GM06990 (cell line): ENCODE measurements at regions not wholly inside any gene's neighbourhood (a gene's known extent, or its start where the extent isn't known, plus 50 kb on each side); places are given as distances from the start of the nearest gene placed in this dataset.

Experiments used
- DNase-seq: peaks from one replicate; pipeline ENCODE4 v3.0.0-alpha.2; 2011; ENCODE audit not compliant: insufficient read length; ENCODE audit errors: extremely low read depth
- H3K27me3 ChIP-seq: replicated peaks from 2 replicates; pipeline ENCODE4 v1.6.0; 2011; ENCODE audit warnings: low read length; ENCODE audit not compliant: control insufficient read depth, insufficient read depth
- H3K36me3 ChIP-seq: 2 replicates; pipeline ENCODE4 v1.5.1; 2011; ENCODE audit warnings: low read length; ENCODE audit not compliant: control insufficient read depth, insufficient read depth
- H3K4me3 ChIP-seq: replicated peaks from 2 replicates; pipeline ENCODE4 v1.5.1; 2011; ENCODE audit warnings: low read depth, mild to moderate bottlenecking, control low read depth, low read length
- TF ChIP-seq, protein P1 (sequence below): IDR thresholded peaks from 2 replicates; pipeline ENCODE4 v1.5.1; 2011; ENCODE audit warnings: low read length, control low read depth, mild to moderate bottlenecking, inconsistent platforms; ENCODE audit not compliant: insufficient read depth, poor library complexity, severe bottlenecking

DNA sequence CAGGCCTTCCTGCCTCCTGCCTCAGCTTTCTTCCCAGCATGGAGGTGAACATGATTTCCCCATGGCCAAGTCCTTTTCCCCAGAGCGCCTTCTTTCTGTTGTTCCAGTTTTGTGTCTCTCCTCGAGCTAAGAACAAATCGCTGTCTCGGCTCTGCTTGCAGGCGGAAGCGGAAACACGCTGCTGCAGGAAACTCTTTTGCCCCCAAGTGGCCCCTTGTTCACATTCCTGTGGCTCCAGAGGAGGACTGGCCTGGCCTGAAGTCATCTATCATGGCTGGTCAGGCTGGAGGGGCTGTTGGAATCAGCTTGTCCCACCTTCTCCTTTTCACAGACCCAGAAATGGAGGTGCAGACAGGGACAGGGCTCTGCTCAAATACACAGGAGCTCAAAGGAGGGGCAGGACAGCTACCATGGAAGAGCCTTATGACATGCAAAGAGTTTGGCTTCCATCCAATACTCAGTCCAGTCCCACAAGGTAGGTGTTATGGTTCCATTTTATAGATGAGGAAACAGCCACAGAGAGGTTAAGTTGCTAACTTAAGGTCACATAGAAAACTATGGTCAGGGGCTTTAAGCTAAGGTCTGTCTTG, 182.2 kb upstream of the SYT13 start:
- Histone ChIP-seq H3K36me3 (no peaks in the 10 kb centered on the region), H3K27me3 (no peaks in the 10 kb centered on the region; the same call in 1 of the 2 replicates), H3K4me3 (no peak overlapping the region)
- DNase-seq, result no peak
- TF ChIP-seq, protein P1, sequence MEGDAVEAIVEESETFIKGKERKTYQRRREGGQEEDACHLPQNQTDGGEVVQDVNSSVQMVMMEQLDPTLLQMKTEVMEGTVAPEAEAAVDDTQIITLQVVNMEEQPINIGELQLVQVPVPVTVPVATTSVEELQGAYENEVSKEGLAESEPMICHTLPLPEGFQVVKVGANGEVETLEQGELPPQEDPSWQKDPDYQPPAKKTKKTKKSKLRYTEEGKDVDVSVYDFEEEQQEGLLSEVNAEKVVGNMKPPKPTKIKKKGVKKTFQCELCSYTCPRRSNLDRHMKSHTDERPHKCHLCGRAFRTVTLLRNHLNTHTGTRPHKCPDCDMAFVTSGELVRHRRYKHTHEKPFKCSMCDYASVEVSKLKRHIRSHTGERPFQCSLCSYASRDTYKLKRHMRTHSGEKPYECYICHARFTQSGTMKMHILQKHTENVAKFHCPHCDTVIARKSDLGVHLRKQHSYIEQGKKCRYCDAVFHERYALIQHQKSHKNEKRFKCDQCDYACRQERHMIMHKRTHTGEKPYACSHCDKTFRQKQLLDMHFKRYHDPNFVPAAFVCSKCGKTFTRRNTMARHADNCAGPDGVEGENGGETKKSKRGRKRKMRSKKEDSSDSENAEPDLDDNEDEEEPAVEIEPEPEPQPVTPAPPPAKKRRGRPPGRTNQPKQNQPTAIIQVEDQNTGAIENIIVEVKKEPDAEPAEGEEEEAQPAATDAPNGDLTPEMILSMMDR, result no peak

DNA sequence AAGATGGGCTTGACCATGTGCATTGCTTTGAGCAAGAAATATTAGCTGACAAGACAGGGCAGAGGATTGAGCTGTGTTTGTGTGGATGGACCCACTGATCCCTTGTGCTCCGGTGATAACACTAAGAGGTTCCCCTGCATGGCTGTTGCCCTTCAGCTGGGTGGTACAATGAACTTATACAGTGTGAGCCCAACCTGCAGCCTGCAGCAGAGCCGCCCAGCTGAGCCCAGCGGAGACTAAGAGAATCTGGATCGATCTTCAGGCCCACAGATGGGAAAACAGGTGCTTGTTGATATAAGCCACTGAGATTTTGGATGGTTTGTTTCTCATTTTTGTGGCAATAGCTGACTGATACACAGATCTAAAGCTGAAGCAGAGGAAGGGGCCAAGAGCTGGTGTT, 177.4 kb upstream of the SYT13 start:
- Histone ChIP-seq H3K4me3 (no peak overlapping the region), H3K27me3 (no peaks in the 10 kb centered on the region; the same call in 1 of the 2 replicates), H3K36me3 (no peaks in the 10 kb centered on the region)
- TF ChIP-seq, protein P1, result no peak
- no peak for DNase-seq

DNA sequence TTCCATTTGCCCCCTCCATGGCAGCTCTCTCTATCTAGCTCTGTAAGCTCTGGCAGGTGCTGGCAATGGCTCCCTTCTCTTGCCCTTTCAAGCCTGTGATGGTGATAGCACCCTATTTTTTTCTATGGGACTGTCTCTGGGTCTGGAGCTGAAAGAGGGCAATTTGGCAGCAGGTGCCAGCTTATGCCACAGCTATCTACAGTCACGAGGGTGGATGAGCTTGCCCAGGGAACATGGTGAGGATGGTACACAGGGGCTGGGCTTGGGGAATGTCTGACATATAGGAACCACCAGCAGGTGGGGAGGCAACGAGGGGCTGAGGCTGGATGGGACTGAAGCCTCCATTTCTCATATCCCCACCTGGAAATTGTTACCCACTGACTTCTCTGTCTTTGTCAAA, 175.4 kb upstream of the SYT13 start:
- Histone ChIP-seq H3K4me3 (no peak overlapping the region), H3K27me3 (peaks cover 2% of the 10 kb centered on the region), H3K36me3 (no peaks in the 10 kb centered on the region)
- TF ChIP-seq, protein P1, result no peak
- DNase-seq, result no peak

DNA sequence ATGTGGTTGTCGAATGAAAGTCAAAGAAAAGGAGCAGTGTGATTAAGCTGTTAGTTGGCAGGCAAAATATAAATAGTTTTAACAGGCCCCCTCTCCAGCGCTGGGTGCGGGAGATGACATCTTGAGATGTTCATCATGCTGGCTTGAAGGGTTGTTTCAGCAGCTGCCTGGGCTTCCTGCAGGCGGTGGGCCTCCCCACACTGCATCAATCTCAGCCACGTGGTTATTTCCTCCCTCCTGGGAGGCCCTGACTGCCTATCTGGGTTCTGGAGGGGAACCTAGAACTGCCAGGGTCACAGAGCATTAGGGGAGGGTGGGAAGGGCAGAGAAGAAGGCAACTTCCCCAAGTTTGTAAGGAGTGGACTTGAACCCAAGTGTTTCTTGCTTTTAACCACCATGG, 173.3 kb upstream of the SYT13 start:
- Histone ChIP-seq H3K4me3 (no peak overlapping the region), H3K27me3 (peaks cover 2% of the 10 kb centered on the region), H3K36me3 (no peaks in the 10 kb centered on the region)
- DNase-seq, result no peak
- TF ChIP-seq, protein P1, result no peak

DNA sequence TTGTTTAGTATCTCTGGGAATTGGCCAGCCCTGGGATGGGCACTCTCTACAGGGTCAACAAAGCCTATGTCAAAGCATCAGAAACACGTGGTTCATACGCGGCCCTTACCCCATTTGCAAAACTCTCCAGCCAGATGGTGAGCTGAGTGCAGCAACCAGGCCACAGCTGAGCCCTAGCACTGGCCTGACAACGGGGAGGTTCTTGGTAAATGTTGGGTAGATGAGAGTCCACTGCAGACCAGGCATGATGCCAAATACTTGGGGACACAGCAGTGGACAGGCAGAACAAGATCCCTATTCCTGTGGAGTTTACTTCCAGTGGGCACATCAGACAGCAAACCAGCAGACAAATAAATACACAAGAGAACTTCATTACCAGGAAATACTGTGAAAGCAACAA, 172.1 kb upstream of the SYT13 start:
- no peaks in the 10 kb centered on the region for H3K36me3 ChIP-seq
- H3K27me3 ChIP-seq, result peaks cover 2% of the 10 kb centered on the region
- DNase-seq, result no peak
- no peak overlapping the region for H3K4me3 ChIP-seq
- TF ChIP-seq, protein P1, result no peak

DNA sequence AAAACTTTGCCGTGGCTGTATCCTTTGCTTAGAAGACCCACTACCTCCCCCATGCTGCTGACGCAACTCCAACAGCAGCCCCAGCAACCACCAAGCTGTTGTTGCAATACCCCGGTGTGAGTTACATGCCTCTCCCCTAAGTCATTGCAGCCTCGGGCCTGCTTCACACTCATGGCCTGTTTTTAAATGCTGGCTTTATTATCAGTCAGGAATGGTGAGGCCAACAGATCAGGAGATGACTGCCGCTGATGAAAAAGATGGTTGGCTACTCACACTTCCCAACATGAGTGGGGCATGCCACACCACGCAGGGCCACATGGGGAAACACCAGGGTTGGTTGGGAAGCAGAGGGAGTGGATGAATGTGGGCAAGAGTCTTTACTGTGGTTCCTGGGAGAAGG, 171.5 kb upstream of the SYT13 start:
- DNase-seq, result no peak

More for the DNA sequence above, 171.5 kb upstream of the SYT13 start:
- TF ChIP-seq, protein P1, result no peak
- Histone ChIP-seq H3K4me3 (no peak overlapping the region), H3K36me3 (no peaks in the 10 kb centered on the region), H3K27me3 (peaks cover 2% of the 10 kb centered on the region)
